H1 (cell line): ENCODE measurements at regions not wholly inside any gene's neighbourhood (a gene's known extent, or its start where the extent isn't known, plus 50 kb on each side); places are given as distances from the start of the nearest gene placed in this dataset.

Source experiments
- CTCF ChIA-PET: fragments of 300-600 bp; sonication (Branson Sonifier 250); formaldehyde crosslinking; loops from one replicate; lab custom pipeline; 2021; ENCODE audit not compliant: partially characterized antibody; lab: Charles Lee
- POLR2A ChIA-PET: fragments of 300-600 bp; sonication (Branson Sonifier 250); formaldehyde crosslinking; loops from one replicate; lab custom pipeline; 2021; ENCODE audit warnings: inconsistent platforms; ENCODE audit not compliant: partially characterized antibody; lab: Charles Lee
- DNase-seq, 2 experiments: peaks; one replicate each; pipeline versions ENCODE4 v3.0.0 to v3.0.0-alpha.2; 2010 to 2022; ENCODE audit warnings: low spot score in 2 of 2, low read depth in 1 of 2, mixed read lengths in 1 of 2
- FAIRE-seq: peaks from 2 replicates; lab custom pipeline; 2011; peaks lifted over from hg19 to GRCh38; lab: Jason Lieb, UNC
- H2AFZ ChIP-seq: 2 replicates; pipeline ENCODE4 v1.8.1; 2012; ENCODE audit warnings: low read length, inconsistent platforms
- H2AK5ac ChIP-seq: 2 replicates; pipeline ENCODE4 v1.6.1; 2013; ENCODE audit warnings: low read depth, low read length
- H2BK120ac ChIP-seq: replicated peaks from 2 replicates; pipeline ENCODE3; 2013; ENCODE audit warnings: low read depth, low read length, inconsistent platforms
- H2BK12ac ChIP-seq: 2 replicates; pipeline ENCODE4 v1.6.1; 2013; ENCODE audit warnings: low read depth, low read length
- H2BK15ac ChIP-seq: 2 replicates; pipeline ENCODE4 v1.6.1; 2013; ENCODE audit warnings: low read length
- H2BK20ac ChIP-seq: 2 replicates; pipeline ENCODE4 v1.6.1; 2013; ENCODE audit warnings: low read length
- H2BK5ac ChIP-seq: 2 replicates; pipeline ENCODE4 v1.6.1; 2013; ENCODE audit warnings: low read depth, low read length
- H3K14ac ChIP-seq: 2 replicates; pipeline ENCODE4 v1.6.1; 2013; ENCODE audit warnings: inconsistent platforms; ENCODE audit not compliant: insufficient read length
- H3K18ac ChIP-seq: 2 replicates; pipeline ENCODE4 v1.6.1; 2013; ENCODE audit warnings: low read length; ENCODE audit errors: extremely low read depth
- H3K23ac ChIP-seq: 2 replicates; pipeline ENCODE4 v1.6.1; 2013; ENCODE audit warnings: inconsistent platforms; ENCODE audit not compliant: insufficient read length
- H3K23me2 ChIP-seq: 2 replicates; pipeline ENCODE4 v1.6.1; 2013; ENCODE audit warnings: low read depth, low read length
- H3K27ac ChIP-seq: 2 replicates; pipeline ENCODE4 v1.6.1; 2011; ENCODE audit warnings: low read depth, low read length, inconsistent platforms
- H3K27me3 ChIP-seq, 4 experiments: replicated peaks in 1 of 4; 1 replicate in 1 of 4; 2 replicates in 3 of 4; pipeline versions ENCODE4 v1.6.1 to v1.8.1; 2011 to 2013; ENCODE audit warnings: low read length in 3 of 4, mild to moderate bottlenecking in 3 of 4, inconsistent platforms in 2 of 4, mixed read lengths in 2 of 4, moderate library complexity in 1 of 4; ENCODE audit not compliant: control insufficient read depth in 3 of 4, insufficient read depth in 3 of 4; ENCODE audit errors: extremely low read depth in 1 of 4
- H3K36me3 ChIP-seq, 4 experiments: 2 replicates each; pipeline versions ENCODE4 v1.6.1 to v1.8.1; 2011 to 2013; ENCODE audit warnings: mild to moderate bottlenecking in 4 of 4, low read length in 3 of 4, moderate library complexity in 2 of 4, control low read depth in 1 of 4, inconsistent platforms in 1 of 4; ENCODE audit not compliant: insufficient read depth in 4 of 4, control insufficient read depth in 2 of 4
- H3K4ac ChIP-seq: replicated peaks from 2 replicates; pipeline ENCODE3; 2013; ENCODE audit warnings: low read length, low read depth, mixed read lengths, inconsistent platforms; ENCODE audit not compliant: insufficient read length
- H3K4me1 ChIP-seq, 4 experiments: replicated peaks in 1 of 4; 1 replicate in 1 of 4; 2 replicates in 3 of 4; pipeline versions ENCODE4 v1.6.1 to v1.8.1; 2011 to 2013; ENCODE audit warnings: low read length in 3 of 4, inconsistent platforms in 2 of 4, mixed read lengths in 1 of 4; ENCODE audit not compliant: insufficient read depth in 4 of 4, control insufficient read depth in 3 of 4
- H3K4me2 ChIP-seq, 2 experiments: 2 replicates each; pipeline versions ENCODE4 v1.6.1 to v1.8.1; 2011 to 2013; ENCODE audit warnings: low read depth in 2 of 2, low read length in 2 of 2, control low read depth in 1 of 2, inconsistent platforms in 1 of 2, mild to moderate bottlenecking in 1 of 2; ENCODE audit not compliant: insufficient read depth in 1 of 2
- H3K4me3 ChIP-seq, 4 experiments: fragments of 200-600, 300-600 bp in 1 of 4; sonication (generic), shearing (Covaris generic), sonication (Bioruptor Twin) in 1 of 4; 2 replicates each; pipeline versions ENCODE4 v1.5.1 to v1.8.1; 2011 to 2016; ENCODE audit warnings: low read length in 4 of 4, low read depth in 3 of 4, control low read depth in 2 of 4, inconsistent platforms in 2 of 4, mild to moderate bottlenecking in 2 of 4, mixed read lengths in 1 of 4, moderate library complexity in 1 of 4; ENCODE audit not compliant: insufficient read depth in 2 of 4; ENCODE audit errors: extremely low read depth in 1 of 4
- H3K56ac ChIP-seq: replicated peaks from 2 replicates; pipeline ENCODE3; 2013; ENCODE audit warnings: low read depth, mild to moderate bottlenecking, mixed read lengths, low read length, inconsistent platforms; ENCODE audit not compliant: insufficient read length
- H3K79me1 ChIP-seq: 2 replicates; pipeline ENCODE4 v1.6.1; 2013; ENCODE audit warnings: low read depth, low read length, control low read depth
- H3K79me2 ChIP-seq, 2 experiments: 2 replicates each; pipeline versions ENCODE4 v1.6.1 to v1.8.1; 2012 to 2013; ENCODE audit warnings: low read length in 2 of 2, mild to moderate bottlenecking in 2 of 2, inconsistent platforms in 1 of 2; ENCODE audit not compliant: insufficient read depth in 2 of 2, control insufficient read depth in 1 of 2
- H3K9ac ChIP-seq, 4 experiments: replicated peaks in 1 of 4; 1 replicate in 1 of 4; 2 replicates in 3 of 4; pipeline versions ENCODE4 v1.6.1 to v1.8.1; 2011 to 2013; ENCODE audit warnings: low read depth in 3 of 4, low read length in 3 of 4, control low read depth in 2 of 4, mild to moderate bottlenecking in 2 of 4, moderate library complexity in 2 of 4, inconsistent platforms in 1 of 4; ENCODE audit errors: extremely low read depth in 1 of 4
- H3K9me3 ChIP-seq, 2 experiments: 2 replicates each; pipeline versions ENCODE4 v1.6.1 to v1.8.1; 2012 to 2013; ENCODE audit warnings: mild to moderate bottlenecking in 2 of 2, moderate library complexity in 2 of 2, control low read depth in 1 of 2, inconsistent platforms in 1 of 2, low read depth in 1 of 2, low read length in 1 of 2, mixed read lengths in 1 of 2; ENCODE audit not compliant: insufficient read depth in 2 of 2
- H4K20me1 ChIP-seq, 2 experiments: replicated peaks in 1 of 2; 2 replicates each; pipeline versions ENCODE3 to v1.8.1; 2011 to 2013; ENCODE audit warnings: inconsistent platforms in 2 of 2, low read length in 2 of 2, mild to moderate bottlenecking in 1 of 2; ENCODE audit not compliant: insufficient read depth in 2 of 2, control insufficient read depth in 1 of 2
- H4K5ac ChIP-seq: 2 replicates; pipeline ENCODE4 v1.6.1; 2013; ENCODE audit warnings: low read length, low read depth, mixed read lengths, inconsistent platforms; ENCODE audit not compliant: insufficient read length
- H4K8ac ChIP-seq: 2 replicates; pipeline ENCODE4 v1.8.0; 2013; ENCODE audit warnings: mild to moderate bottlenecking, moderate library complexity, low read length, inconsistent platforms; ENCODE audit not compliant: insufficient read depth; ENCODE audit errors: extremely low read depth
- H4K91ac ChIP-seq: replicated peaks from 2 replicates; pipeline ENCODE3; 2013; ENCODE audit warnings: low read length, mixed read lengths, inconsistent platforms; ENCODE audit not compliant: insufficient read length
- BACH1 ChIP-seq: IDR thresholded peaks from 2 replicates; pipeline ENCODE4 v1.6.1; 2012; ENCODE audit warnings: low read length, improper control_type of control experiment
- BCL11A ChIP-seq, 2 experiments: IDR thresholded peaks; one replicate each; pipeline ENCODE4 v1.6.1; 2011; ENCODE audit warnings: low read depth in 2 of 2, low read length in 2 of 2, mild to moderate bottlenecking in 2 of 2
- CEBPB ChIP-seq: IDR thresholded peaks from 2 replicates; pipeline ENCODE4 v1.6.1; 2012; ENCODE audit warnings: low read depth, low read length
- CHD1 ChIP-seq: IDR thresholded peaks from 2 replicates; pipeline ENCODE4 v1.6.1; 2012; ENCODE audit warnings: low read depth, low read length, improper control_type of control experiment
- CTBP2 ChIP-seq: IDR thresholded peaks from 2 replicates; pipeline ENCODE4 v1.7.0; 2011; ENCODE audit warnings: borderline replicate concordance, mild to moderate bottlenecking, moderate library complexity, mixed read lengths, low read length; ENCODE audit not compliant: insufficient read depth, insufficient read length
- KDM1A ChIP-seq: fragments of 200-600, 300-600 bp; sonication (generic); IDR thresholded peaks from 2 replicates; pipeline ENCODE4 v1.7.1; 2016; ENCODE audit warnings: mild to moderate bottlenecking, low read length, borderline replicate concordance
- KDM4A ChIP-seq: IDR thresholded peaks from one replicate; pipeline ENCODE4 v1.7.1; 2012; ENCODE audit warnings: low read depth, mild to moderate bottlenecking, moderate library complexity, low read length, inconsistent platforms; ENCODE audit not compliant: severe bottlenecking
- RAD21 ChIP-seq, 2 experiments: IDR thresholded peaks in 1 of 2; conservative IDR thresholded peaks in 1 of 2; 2 replicates each; pipeline ENCODE4 v1.6.1; 2011; ENCODE audit warnings: low read depth in 2 of 2, low read length in 2 of 2, improper control_type of control experiment in 1 of 2, inconsistent platforms in 1 of 2, mild to moderate bottlenecking in 1 of 2, moderate library complexity in 1 of 2
- SP1 ChIP-seq: IDR thresholded peaks from 2 replicates; pipeline ENCODE4 v1.6.1; 2011; ENCODE audit warnings: low read depth, low read length
- SP2 ChIP-seq: IDR thresholded peaks from 2 replicates; pipeline ENCODE4 v1.6.1; 2012; ENCODE audit warnings: mild to moderate bottlenecking, low read length, inconsistent platforms
- SRF ChIP-seq: IDR thresholded peaks from 2 replicates; pipeline ENCODE4 v1.6.1; 2011; ENCODE audit warnings: mild to moderate bottlenecking, low read depth, low read length, moderate library complexity
- SUZ12 ChIP-seq: fragments of 200-600 bp; sonication (generic); IDR thresholded peaks from 2 replicates; pipeline ENCODE4 v1.6.1; 2012; ENCODE audit warnings: mild to moderate bottlenecking, inconsistent platforms, low read length, moderate library complexity, mixed read lengths
- WGBS, 2 experiments: shearing (Covaris generic) in 1 of 2; methylation state at CpG; one replicate each; pipeline versions ENCODE4 v1.1.6 to v1.1.7; 2013 to 2015; ENCODE audit warnings: low lambda C conversion rate in 2 of 2, mixed read lengths in 2 of 2, inconsistent platforms in 1 of 2, low coverage in 1 of 2, missing lambda C conversion rate in 1 of 2; ENCODE audit not compliant: insufficient replicate concordance in 2 of 2, insufficient coverage in 1 of 2, insufficient read length in 1 of 2; ENCODE audit errors: extremely low coverage in 1 of 2, missing lambda C conversion rate in 1 of 2; 5-methylcytosine and 5-hydroxymethylcytosine counted together
- TF ChIP-seq, protein P1 (sequence below): IDR thresholded peaks from 2 replicates; pipeline ENCODE4 v1.6.1; 2012; ENCODE audit warnings: inconsistent platforms
- TF ChIP-seq, protein P2 (sequence below): IDR thresholded peaks from 2 replicates; pipeline ENCODE4 v1.6.1; 2011; ENCODE audit warnings: low read depth, mild to moderate bottlenecking, low read length; ENCODE audit not compliant: insufficient read depth

GRCh38 chr4:22070256-22070655 is 121.7 kb upstream of the KCNIP4 start:
- H3K18ac ChIP-seq = no peak overlapping the region
- H3K14ac ChIP-seq = no peak overlapping the region
- no peak overlapping the region for H3K4me3 ChIP-seq
- H3K4me2 ChIP-seq = no peak overlapping the region
- no peak overlapping the region for H3K23ac ChIP-seq
- no peak for DNase-seq
- FAIRE-seq = no peak
- H3K36me3 ChIP-seq = no peaks in the 10 kb centered on the region
- no peak overlapping the region for H2BK20ac ChIP-seq
- no peak overlapping the region for H3K9ac ChIP-seq
- H3K79me1 ChIP-seq = no peaks in the 10 kb centered on the region
- H3K4me1 ChIP-seq = no peaks in the 10 kb centered on the region
- H2BK120ac ChIP-seq = no peak overlapping the region
- no peak overlapping the region for H3K4ac ChIP-seq
- no peak overlapping the region for H3K27ac ChIP-seq
- no peak overlapping the region for H2BK5ac ChIP-seq
- no peak overlapping the region for H4K5ac ChIP-seq
- no peaks in the 10 kb centered on the region for H4K20me1 ChIP-seq
- no peaks in the 10 kb centered on the region for H3K79me2 ChIP-seq
- H4K8ac ChIP-seq = no peak overlapping the region
- H3K23me2 ChIP-seq = no peaks in the 10 kb centered on the region
- no peak overlapping the region for H4K91ac ChIP-seq
- 84% methylated on average over 2 of the region's 2 CpGs; no CpG with 5 or more reads in 1 of the 2 experiments for WGBS, 2 experiments
- no peak overlapping the region for H2BK12ac ChIP-seq
- no peak overlapping the region for H2AFZ ChIP-seq
- CTCF ChIA-PET = interaction anchor here (1.1 to 1.5 kb wide), 2 partner anchors 23 to 264 kb away, joined by 3 read pairs; no protein-coding TSS in a partner anchor
- POLR2A ChIA-PET = no interaction called here
- no peaks in the 10 kb centered on the region for H3K27me3 ChIP-seq
- H3K56ac ChIP-seq = no peak overlapping the region
- H3K9me3 ChIP-seq = peaks cover 3 to 5% of the 10 kb centered on the region in 2 experiments; a peak in 3 of 4 replicates
- H2AK5ac ChIP-seq = no peak overlapping the region
- no peak overlapping the region for H2BK15ac ChIP-seq
- TF ChIP-seq SRF (no peak), BACH1 (no peak), SUZ12 (no peak), BCL11A (IDR thresholded peaks at IDR 0.05; ENCODE audit: low read depth in 2 of 2, low read length in 2 of 2) (no peak), CTBP2 (no peak), CHD1 (no peak), SP1 (no peak), RAD21 (IDR thresholded peaks at IDR 0.05 in 1 of 2, conservative IDR thresholded peaks at IDR 0.05 in 1 of 2; ENCODE audit: low read depth in 2 of 2, low read length in 2 of 2) (no peak), KDM4A (no peak), SP2 (no peak), KDM1A (no peak), CEBPB (no peak)
- TF ChIP-seq, protein P1, sequence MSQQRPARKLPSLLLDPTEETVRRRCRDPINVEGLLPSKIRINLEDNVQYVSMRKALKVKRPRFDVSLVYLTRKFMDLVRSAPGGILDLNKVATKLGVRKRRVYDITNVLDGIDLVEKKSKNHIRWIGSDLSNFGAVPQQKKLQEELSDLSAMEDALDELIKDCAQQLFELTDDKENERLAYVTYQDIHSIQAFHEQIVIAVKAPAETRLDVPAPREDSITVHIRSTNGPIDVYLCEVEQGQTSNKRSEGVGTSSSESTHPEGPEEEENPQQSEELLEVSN = no peak
- TF ChIP-seq, protein P2, sequence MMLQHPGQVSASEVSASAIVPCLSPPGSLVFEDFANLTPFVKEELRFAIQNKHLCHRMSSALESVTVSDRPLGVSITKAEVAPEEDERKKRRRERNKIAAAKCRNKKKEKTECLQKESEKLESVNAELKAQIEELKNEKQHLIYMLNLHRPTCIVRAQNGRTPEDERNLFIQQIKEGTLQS = no peak
